SK-N-SH (cell line): ENCODE measurements at regions not wholly inside any gene's neighbourhood (a gene's known extent, or its start where the extent isn't known, plus 50 kb on each side); places are given as distances from the start of the nearest gene placed in this dataset.
A peak's percentile ranks its signal among the peaks of the same experiment; 100 is the strongest.

ENCODE experiments used
- CTCF ChIA-PET: fragments of 300-600, 350-600 bp; formaldehyde crosslinking; extraction: SDS; loops from one replicate; lab custom pipeline; 2021; lab: Yijun Ruan, JAX
- POLR2A ChIA-PET: fragments of 350-600 bp; sonication (Branson Sonifier 250); formaldehyde crosslinking; extraction: SDS; loops from one replicate; lab custom pipeline; 2020; ENCODE audit warnings: antibody characterized with exemption, inconsistent platforms; lab: Yijun Ruan, JAX
- DNase-seq: peaks from one replicate; pipeline ENCODE4 v3.0.0; 2012
- H2AFZ ChIP-seq: fragments of 200-600 bp; sonication (generic); 2 replicates; pipeline ENCODE4 v1.8.1; 2016; ENCODE audit warnings: antibody characterized with exemption, mild to moderate bottlenecking, low read depth
- H3F3A ChIP-seq: fragments of 200-600 bp; sonication (generic); replicated peaks from 2 replicates; pipeline ENCODE3; 2016; ENCODE audit warnings: antibody characterized with exemption, mild to moderate bottlenecking; ENCODE audit not compliant: insufficient read depth
- H3K27ac ChIP-seq, 2 experiments: fragments of 200-500 bp in 1 of 2; fragments of 200-600 bp in 1 of 2; sonication (Bioruptor generic) in 1 of 2; sonication (generic), shearing (Covaris generic) in 1 of 2; 2 replicates each; pipeline versions ENCODE4 v1.5.1 to v1.6.1; 2014 to 2016; ENCODE audit warnings: low read depth in 2 of 2, inconsistent platforms in 1 of 2, low read length in 1 of 2, mild to moderate bottlenecking in 1 of 2, mixed read lengths in 1 of 2
- H3K27me3 ChIP-seq: fragments of 200-600 bp; sonication (generic), shearing (Covaris generic); 2 replicates; pipeline ENCODE4 v1.6.1; 2016; ENCODE audit warnings: mixed run types; ENCODE audit not compliant: insufficient read depth
- H3K36me3 ChIP-seq, 2 experiments: fragments of 200-500 bp in 1 of 2; fragments of 200-600 bp in 1 of 2; sonication (Bioruptor generic) in 1 of 2; sonication (generic) in 1 of 2; replicated peaks in 1 of 2; 2 replicates each; pipeline versions ENCODE3 to v1.5.1; 2014 to 2016; ENCODE audit warnings: low read length in 1 of 2, mild to moderate bottlenecking in 1 of 2; ENCODE audit not compliant: insufficient read depth in 2 of 2, control insufficient read depth in 1 of 2
- H3K4me1 ChIP-seq, 2 experiments: fragments of 200-500 bp in 1 of 2; fragments of 200-600 bp in 1 of 2; sonication (Bioruptor generic) in 1 of 2; sonication (generic), shearing (Covaris generic) in 1 of 2; 2 replicates each; pipeline versions ENCODE4 v1.5.1 to v1.6.1; 2014 to 2016; ENCODE audit warnings: low read depth in 1 of 2, low read length in 1 of 2, mixed run types in 1 of 2; ENCODE audit not compliant: insufficient read depth in 2 of 2, control insufficient read depth in 1 of 2
- H3K4me2 ChIP-seq: fragments of 200-600 bp; sonication (generic), shearing (Covaris generic); 2 replicates; pipeline ENCODE4 v1.6.1; 2017; ENCODE audit warnings: mixed run types
- H3K4me3 ChIP-seq, 2 experiments: fragments of 200-500 bp in 1 of 2; fragments of 200-600 bp in 1 of 2; sonication (Bioruptor generic) in 1 of 2; sonication (generic), shearing (Covaris generic) in 1 of 2; 2 replicates each; pipeline versions ENCODE4 v1.5.1 to v1.8.1; 2014 to 2016; ENCODE audit warnings: low read depth in 2 of 2, inconsistent platforms in 1 of 2, low read length in 1 of 2, mild to moderate bottlenecking in 1 of 2, mixed read lengths in 1 of 2, moderate library complexity in 1 of 2
- H3K79me2 ChIP-seq: fragments of 200-600 bp; sonication (generic); 2 replicates; pipeline ENCODE4 v1.8.1; 2017; ENCODE audit warnings: mild to moderate bottlenecking; ENCODE audit not compliant: insufficient read depth
- H3K9ac ChIP-seq: fragments of 200-600 bp; sonication (generic); 2 replicates; pipeline ENCODE4 v1.6.1; 2017; ENCODE audit warnings: mixed run types
- H3K9me2 ChIP-seq: fragments of 200-600 bp; sonication (generic); 2 replicates; pipeline ENCODE4 v1.6.1; 2017; ENCODE audit warnings: mixed run types
- H3K9me3 ChIP-seq: fragments of 200-600 bp; sonication (generic); 2 replicates; pipeline ENCODE4 v1.6.1; 2017; ENCODE audit warnings: mixed run types, mild to moderate bottlenecking, moderate library complexity
- H4K20me1 ChIP-seq: fragments of 200-600 bp; sonication (generic); 2 replicates; pipeline ENCODE4 v1.6.1; 2017; ENCODE audit warnings: mild to moderate bottlenecking, mixed run types; ENCODE audit not compliant: insufficient read depth
- FOSL2 ChIP-seq: IDR thresholded peaks from 2 replicates; pipeline ENCODE4 v1.4.0; 2012; ENCODE audit warnings: low read depth, mild to moderate bottlenecking, moderate library complexity, borderline replicate concordance
- FOXJ3 ChIP-seq: sonication (generic); formaldehyde crosslinking; IDR thresholded peaks from 2 replicates; pipeline ENCODE4 v1.5.1; 2020; ENCODE audit warnings: mild to moderate bottlenecking, missing genetic modification reagents
- GATA2 ChIP-seq: sonication (generic); formaldehyde crosslinking; IDR thresholded peaks from 2 replicates; pipeline ENCODE4 v1.5.0; 2020; ENCODE audit warnings: mild to moderate bottlenecking, missing genetic modification reagents
- JUND ChIP-seq: IDR thresholded peaks from 2 replicates; pipeline ENCODE4 v1.4.0; 2012
- MXI1 ChIP-seq: IDR thresholded peaks from 2 replicates; pipeline ENCODE4 v1.6.1; 2012; ENCODE audit warnings: mild to moderate bottlenecking, low read depth, low read length, improper control_type of control experiment
- NFIC ChIP-seq: IDR thresholded peaks from 2 replicates; pipeline ENCODE4 v1.4.0; 2012; ENCODE audit warnings: borderline replicate concordance
- NRF1 ChIP-seq: IDR thresholded peaks from 2 replicates; pipeline ENCODE4 v1.6.1; 2012; ENCODE audit warnings: low read depth, mild to moderate bottlenecking, low read length
- SIN3A ChIP-seq: IDR thresholded peaks from 2 replicates; pipeline ENCODE4 v1.6.1; 2012; ENCODE audit warnings: low read depth, mild to moderate bottlenecking, low read length, moderate library complexity, borderline replicate concordance
- TAF1 ChIP-seq: IDR thresholded peaks from 2 replicates; pipeline ENCODE4 v1.6.1; 2012; ENCODE audit warnings: low read depth, mild to moderate bottlenecking, low read length, moderate library complexity, borderline replicate concordance
- USF1 ChIP-seq: IDR thresholded peaks from 2 replicates; pipeline ENCODE4 v1.4.0; 2012; ENCODE audit warnings: low read depth, borderline replicate concordance
- WGBS: methylation state at CpG from one replicate; pipeline ENCODE4 v1.1.6; 2017; ENCODE audit warnings: low lambda C conversion rate; 5-methylcytosine and 5-hydroxymethylcytosine counted together
- TF ChIP-seq, protein P1 (sequence below): IDR thresholded peaks from 2 replicates; pipeline ENCODE4 v1.6.1; 2012; ENCODE audit warnings: mild to moderate bottlenecking, low read depth, low read length, moderate library complexity
- TF ChIP-seq, protein P2 (sequence below): IDR thresholded peaks from 2 replicates; pipeline ENCODE4; 2012

DNA sequence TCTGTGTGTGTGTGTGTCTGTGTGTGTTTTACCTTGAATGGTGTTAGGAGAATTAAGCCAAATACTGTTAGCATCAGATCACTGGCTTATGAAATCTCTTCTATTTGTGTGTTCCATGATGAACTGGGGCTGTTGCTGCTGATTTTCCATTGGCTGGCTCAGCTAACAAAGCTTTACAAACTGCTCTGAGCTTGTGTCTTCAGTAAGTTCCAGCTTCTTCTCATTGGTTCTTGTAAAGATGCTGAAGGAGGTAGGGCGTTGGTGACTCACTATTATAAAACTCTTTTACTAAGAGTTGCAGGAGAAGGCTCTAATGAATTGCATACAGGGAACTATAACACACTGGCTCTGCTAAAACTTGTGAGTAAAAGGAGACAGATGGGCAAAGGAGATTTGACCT is 136.4 kb upstream of the PRKCQ start:
- Histone ChIP-seq H3K4me2 (no peak overlapping the region), H3K4me1 (no peaks in the 10 kb centered on the region; a peak in 3 of 4 replicates), H3K4me3 (no peak overlapping the region), H3K36me3 (no peaks in the 10 kb centered on the region), H3K9ac (no peak overlapping the region), H3F3A (peaks cover 4% of the 10 kb centered on the region), H2AFZ (no peak overlapping the region), H3K27ac (peak overlapping the region in 1 of 2 experiments; percentile 9; a peak in 1 of 4 replicates), H4K20me1 (no peaks in the 10 kb centered on the region), H3K79me2 (no peaks in the 10 kb centered on the region), H3K9me3 (no peaks in the 10 kb centered on the region), H3K27me3 (no peaks in the 10 kb centered on the region; the same call in 1 of the 2 replicates), H3K9me2 (no peaks in the 10 kb centered on the region)
- TF ChIP-seq, protein P1, sequence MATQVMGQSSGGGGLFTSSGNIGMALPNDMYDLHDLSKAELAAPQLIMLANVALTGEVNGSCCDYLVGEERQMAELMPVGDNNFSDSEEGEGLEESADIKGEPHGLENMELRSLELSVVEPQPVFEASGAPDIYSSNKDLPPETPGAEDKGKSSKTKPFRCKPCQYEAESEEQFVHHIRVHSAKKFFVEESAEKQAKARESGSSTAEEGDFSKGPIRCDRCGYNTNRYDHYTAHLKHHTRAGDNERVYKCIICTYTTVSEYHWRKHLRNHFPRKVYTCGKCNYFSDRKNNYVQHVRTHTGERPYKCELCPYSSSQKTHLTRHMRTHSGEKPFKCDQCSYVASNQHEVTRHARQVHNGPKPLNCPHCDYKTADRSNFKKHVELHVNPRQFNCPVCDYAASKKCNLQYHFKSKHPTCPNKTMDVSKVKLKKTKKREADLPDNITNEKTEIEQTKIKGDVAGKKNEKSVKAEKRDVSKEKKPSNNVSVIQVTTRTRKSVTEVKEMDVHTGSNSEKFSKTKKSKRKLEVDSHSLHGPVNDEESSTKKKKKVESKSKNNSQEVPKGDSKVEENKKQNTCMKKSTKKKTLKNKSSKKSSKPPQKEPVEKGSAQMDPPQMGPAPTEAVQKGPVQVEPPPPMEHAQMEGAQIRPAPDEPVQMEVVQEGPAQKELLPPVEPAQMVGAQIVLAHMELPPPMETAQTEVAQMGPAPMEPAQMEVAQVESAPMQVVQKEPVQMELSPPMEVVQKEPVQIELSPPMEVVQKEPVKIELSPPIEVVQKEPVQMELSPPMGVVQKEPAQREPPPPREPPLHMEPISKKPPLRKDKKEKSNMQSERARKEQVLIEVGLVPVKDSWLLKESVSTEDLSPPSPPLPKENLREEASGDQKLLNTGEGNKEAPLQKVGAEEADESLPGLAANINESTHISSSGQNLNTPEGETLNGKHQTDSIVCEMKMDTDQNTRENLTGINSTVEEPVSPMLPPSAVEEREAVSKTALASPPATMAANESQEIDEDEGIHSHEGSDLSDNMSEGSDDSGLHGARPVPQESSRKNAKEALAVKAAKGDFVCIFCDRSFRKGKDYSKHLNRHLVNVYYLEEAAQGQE: no peak
- TF ChIP-seq FOSL2: no peak
- TF ChIP-seq, protein P2, sequence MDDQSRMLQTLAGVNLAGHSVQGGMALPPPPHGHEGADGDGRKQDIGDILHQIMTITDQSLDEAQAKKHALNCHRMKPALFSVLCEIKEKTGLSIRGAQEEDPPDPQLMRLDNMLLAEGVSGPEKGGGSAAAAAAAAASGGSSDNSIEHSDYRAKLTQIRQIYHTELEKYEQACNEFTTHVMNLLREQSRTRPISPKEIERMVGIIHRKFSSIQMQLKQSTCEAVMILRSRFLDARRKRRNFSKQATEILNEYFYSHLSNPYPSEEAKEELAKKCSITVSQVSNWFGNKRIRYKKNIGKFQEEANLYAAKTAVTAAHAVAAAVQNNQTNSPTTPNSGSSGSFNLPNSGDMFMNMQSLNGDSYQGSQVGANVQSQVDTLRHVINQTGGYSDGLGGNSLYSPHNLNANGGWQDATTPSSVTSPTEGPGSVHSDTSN: no peak
- TF ChIP-seq JUND: no peak
- TF ChIP-seq TAF1: no peak
- no peak for TF ChIP-seq MXI1
- no peak for TF ChIP-seq GATA2 (CRISPR knock-in tag)
- TF ChIP-seq NFIC: no peak
- TF ChIP-seq SIN3A: no peak
- TF ChIP-seq FOXJ3 (CRISPR knock-in tag): no peak
- no peak for TF ChIP-seq NRF1
- TF ChIP-seq USF1: no peak
- ChIA-PET CTCF (interaction anchor here (1.0 to 1.4 kb wide), 2 partner anchors 38 to 703 kb away, joined by 3 to 4 read pairs; no protein-coding TSS in a partner anchor), POLR2A (no interaction called here)
- WGBS: 17% methylated on average over 1 of the region's 1 CpG
- no peak for DNase-seq

- Histone ChIP-seq H3F3A (no peaks in the 10 kb centered on the region), H3K79me2 (no peaks in the 10 kb centered on the region), H3K36me3 (no peaks in the 10 kb centered on the region), H3K4me3 (no peak overlapping the region), H3K27me3 (no peaks in the 10 kb centered on the region; the same call in 1 of the 2 replicates), H3K27ac (no peak overlapping the region), H3K9me2 (no peaks in the 10 kb centered on the region), H2AFZ (no peak overlapping the region), H3K4me1 (no peaks in the 10 kb centered on the region; a peak in 2 of 4 replicates), H3K4me2 (no peak overlapping the region), H3K9ac (no peak overlapping the region), H4K20me1 (no peaks in the 10 kb centered on the region), H3K9me3 (no peaks in the 10 kb centered on the region)
- DNase-seq: no peak
- POLR2A ChIA-PET: no interaction called here
- CTCF ChIA-PET: no interaction called here
- 64% methylated on average over 7 of the region's 7 CpGs for WGBS
- TF ChIP-seq JUND: no peak
- TF ChIP-seq GATA2 (CRISPR knock-in tag): no peak
- TF ChIP-seq, protein P1: peak; percentile 91
- TF ChIP-seq MXI1: no peak
Measured at GRCh38 chr10:6713716-6714115, 133.6 kb upstream of the PRKCQ start.
